Lower leg skin (tissue), 4 donors: ENCODE measurements at regions not wholly inside any gene's neighbourhood (a gene's known extent, or its start where the extent isn't known, plus 50 kb on each side); places are given as distances from the start of the nearest gene placed in this dataset.

Experiments
- DNase-seq, 2 donors: peaks; one replicate each; pipeline ENCODE4 v3.0.0-alpha.2; 2019; ENCODE audit warnings: low spot score in 2 of 2
- H3K4me3 ChIP-seq: fragments of 200-600 bp; sonication (generic); 2 replicates; pipeline ENCODE4 v1.5.1; 2017; ENCODE audit warnings: mild to moderate bottlenecking, low read depth; ENCODE audit not compliant: poor library complexity, severe bottlenecking
- POLR2A ChIP-seq, 2 donors: fragments of 450-650 bp; IDR thresholded peaks; one replicate each; pipeline ENCODE4 v1.6.1; 2016 to 2017; ENCODE audit warnings: antibody characterized with exemption in 2 of 2, mild to moderate bottlenecking in 1 of 2, moderate library complexity in 1 of 2
- WGBS, 2 donors: methylation state at CpG; one replicate each; pipeline ENCODE4 v1.1.5; 2018; 5-methylcytosine and 5-hydroxymethylcytosine counted together
- intact Hi-C: fragments of 100-400 bp; cut with DNase I; formaldehyde crosslinking; loops from one replicate; pipeline ENCODE4 v1.15.0; 2023; ENCODE audit warnings: low total_unique reads
- TF ChIP-seq, protein P1 (sequence below), 3 donors: fragments of 450-650 bp; IDR thresholded peaks; one replicate each; pipeline ENCODE4 v1.5.1; 2016; ENCODE audit warnings: antibody characterized with exemption in 3 of 3, mild to moderate bottlenecking in 3 of 3, moderate library complexity in 2 of 3

DNA sequence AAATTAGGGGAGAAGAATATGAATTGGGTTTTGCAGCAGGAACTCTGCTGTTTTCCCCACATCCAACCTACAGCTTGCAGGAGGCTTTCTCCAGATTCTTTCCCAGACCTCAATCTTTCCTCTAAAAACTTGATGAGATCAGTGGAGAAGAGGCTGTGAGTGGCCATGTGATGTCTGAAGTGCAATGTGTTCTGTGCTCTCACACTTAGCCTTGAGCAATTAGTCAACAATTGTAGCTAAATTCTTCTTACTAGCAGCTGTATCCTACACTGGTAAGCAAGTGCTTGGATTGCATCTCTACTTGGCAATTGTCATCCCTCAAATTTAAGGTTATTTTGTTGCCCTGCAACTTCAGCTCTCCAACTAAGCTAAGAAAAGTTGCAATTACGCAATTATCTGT is 807.3 kb upstream of the RGS18 start:
- TF ChIP-seq POLR2A (IDR thresholded peaks at IDR 0.05) = no peak
- TF ChIP-seq, protein P1, sequence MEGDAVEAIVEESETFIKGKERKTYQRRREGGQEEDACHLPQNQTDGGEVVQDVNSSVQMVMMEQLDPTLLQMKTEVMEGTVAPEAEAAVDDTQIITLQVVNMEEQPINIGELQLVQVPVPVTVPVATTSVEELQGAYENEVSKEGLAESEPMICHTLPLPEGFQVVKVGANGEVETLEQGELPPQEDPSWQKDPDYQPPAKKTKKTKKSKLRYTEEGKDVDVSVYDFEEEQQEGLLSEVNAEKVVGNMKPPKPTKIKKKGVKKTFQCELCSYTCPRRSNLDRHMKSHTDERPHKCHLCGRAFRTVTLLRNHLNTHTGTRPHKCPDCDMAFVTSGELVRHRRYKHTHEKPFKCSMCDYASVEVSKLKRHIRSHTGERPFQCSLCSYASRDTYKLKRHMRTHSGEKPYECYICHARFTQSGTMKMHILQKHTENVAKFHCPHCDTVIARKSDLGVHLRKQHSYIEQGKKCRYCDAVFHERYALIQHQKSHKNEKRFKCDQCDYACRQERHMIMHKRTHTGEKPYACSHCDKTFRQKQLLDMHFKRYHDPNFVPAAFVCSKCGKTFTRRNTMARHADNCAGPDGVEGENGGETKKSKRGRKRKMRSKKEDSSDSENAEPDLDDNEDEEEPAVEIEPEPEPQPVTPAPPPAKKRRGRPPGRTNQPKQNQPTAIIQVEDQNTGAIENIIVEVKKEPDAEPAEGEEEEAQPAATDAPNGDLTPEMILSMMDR (IDR thresholded peaks at IDR 0.05) = no peak
- no peak for DNase-seq
- intact Hi-C loops = no loop called here
- WGBS, 2 donors = 0 to 2% methylated on average over 1 of the region's 1 CpG
- H3K4me3 ChIP-seq = no peak overlapping the region

DNA sequence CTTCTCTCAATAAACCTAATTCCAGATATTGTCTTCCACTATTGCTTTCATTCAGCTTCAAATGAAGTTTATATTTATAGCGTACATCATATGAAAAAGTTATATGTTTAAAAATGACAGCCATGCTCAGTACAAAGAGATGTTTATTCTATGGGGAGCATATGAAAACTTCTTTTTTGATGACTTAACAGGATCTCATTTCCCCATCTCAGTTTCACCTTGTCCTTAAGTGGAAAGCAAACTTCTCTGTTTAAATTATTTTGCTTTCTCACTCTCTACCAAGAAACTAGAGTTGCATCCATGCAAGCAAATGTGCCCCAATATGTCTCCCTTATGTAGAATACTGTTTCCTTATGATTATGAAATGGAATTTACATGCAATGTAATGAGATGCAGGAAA is 799.5 kb upstream of the RGS18 start:
- DNase-seq = no peak
- no peak overlapping the region for H3K4me3 ChIP-seq
- TF ChIP-seq, protein P1 (IDR thresholded peaks at IDR 0.05) = no peak
- no peak for TF ChIP-seq POLR2A (IDR thresholded peaks at IDR 0.05)
- WGBS, 2 donors = 82 to 88% methylated on average over 1 of the region's 1 CpG
- intact Hi-C loops = no loop called here

DNA sequence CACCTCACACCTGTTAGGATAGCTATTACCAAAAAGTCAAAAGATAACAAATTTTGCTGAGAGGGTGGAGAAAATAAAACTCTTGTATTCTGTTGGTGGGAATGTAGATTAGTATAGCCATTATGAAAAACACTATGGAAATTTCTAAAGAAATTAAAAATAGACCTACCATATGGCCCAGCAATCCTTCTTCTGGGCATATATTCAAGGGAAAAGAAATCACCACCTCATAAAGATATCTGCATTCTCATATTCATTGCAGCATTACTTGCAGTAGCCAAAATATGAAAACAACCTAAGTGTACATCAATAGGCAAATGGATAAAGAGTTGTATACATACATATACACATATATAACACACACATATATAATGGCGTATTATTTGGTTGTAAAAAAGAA is 791.6 kb upstream of the RGS18 start:
- 90 to 100% methylated on average over 1 of the region's 1 CpG for WGBS, 2 donors
- intact Hi-C loops = no loop called here

DNA sequence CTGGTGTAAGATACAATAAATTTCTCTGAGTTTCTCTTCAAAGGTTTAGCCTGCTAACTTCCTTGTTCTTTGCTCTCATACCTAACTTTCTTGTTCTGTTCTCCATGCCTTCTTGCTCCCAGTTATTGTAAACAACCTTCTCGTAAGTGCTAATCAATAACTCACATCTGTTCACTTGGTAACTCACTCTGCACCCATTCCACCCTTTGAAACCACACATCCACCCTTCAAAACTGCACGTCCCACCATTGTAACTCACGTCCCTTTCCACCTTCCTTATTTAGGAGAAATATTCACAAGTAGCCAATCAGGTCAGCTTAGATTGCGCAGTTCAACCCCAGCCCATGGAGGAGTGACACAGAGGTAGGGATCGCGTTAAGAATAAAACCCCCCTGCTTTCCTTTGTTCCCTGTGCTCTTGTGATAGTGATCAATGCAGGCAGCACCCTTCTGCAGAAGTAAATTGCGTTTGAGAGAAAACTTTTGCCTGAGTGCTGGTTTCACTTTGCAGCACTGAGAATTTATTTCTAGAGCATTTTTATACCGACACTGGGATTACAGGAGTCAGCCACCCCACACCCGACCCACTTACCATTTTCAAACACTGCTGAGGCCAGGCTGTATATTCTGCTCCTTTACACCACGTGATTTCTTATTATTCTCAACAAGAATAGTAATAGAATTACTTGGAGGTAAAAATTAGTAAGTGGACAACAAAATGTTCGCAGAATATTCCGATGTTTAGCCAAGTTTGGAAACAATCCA is 789.2 kb upstream of the RGS18 start:
- H3K4me3 ChIP-seq = no peak overlapping the region
- TF ChIP-seq POLR2A (IDR thresholded peaks at IDR 0.05) = no peak
- TF ChIP-seq, protein P1 (IDR thresholded peaks at IDR 0.05) = no peak
- intact Hi-C loops = no loop called here
- DNase-seq = no peak
- whole genome bisulfite sequencing, 2 donors = 66 to 72% methylated on average over 12 of the region's 12 CpGs

More for the DNA sequence above, 791.6 kb upstream of the RGS18 start:
- TF ChIP-seq POLR2A (IDR thresholded peaks at IDR 0.05) = no peak
- TF ChIP-seq, protein P1 (IDR thresholded peaks at IDR 0.05) = no peak
- H3K4me3 ChIP-seq = no peak overlapping the region
- DNase-seq = no peak

DNA sequence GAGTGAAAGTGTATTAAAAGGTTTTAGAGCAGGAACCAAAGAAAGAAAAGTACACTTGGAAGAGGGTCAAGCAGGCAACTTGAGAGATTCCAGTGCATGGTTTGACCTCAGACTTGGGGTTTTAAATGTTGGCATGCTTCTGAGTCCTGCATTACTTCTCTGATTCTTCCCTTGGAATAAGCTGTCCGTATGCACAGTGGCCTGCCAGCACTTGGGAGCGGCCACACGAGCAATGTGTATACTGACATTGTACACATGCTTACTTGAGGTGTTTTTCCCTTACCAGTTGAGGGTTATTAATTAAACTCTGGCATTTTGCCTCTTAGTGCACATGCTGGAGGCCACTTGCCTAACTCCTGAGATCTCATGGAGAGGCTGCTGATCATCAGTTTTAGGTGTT is 786.6 kb upstream of the RGS18 start:
- TF ChIP-seq, protein P1 (IDR thresholded peaks at IDR 0.05) = no peak
- TF ChIP-seq POLR2A (IDR thresholded peaks at IDR 0.05) = no peak

DNA sequence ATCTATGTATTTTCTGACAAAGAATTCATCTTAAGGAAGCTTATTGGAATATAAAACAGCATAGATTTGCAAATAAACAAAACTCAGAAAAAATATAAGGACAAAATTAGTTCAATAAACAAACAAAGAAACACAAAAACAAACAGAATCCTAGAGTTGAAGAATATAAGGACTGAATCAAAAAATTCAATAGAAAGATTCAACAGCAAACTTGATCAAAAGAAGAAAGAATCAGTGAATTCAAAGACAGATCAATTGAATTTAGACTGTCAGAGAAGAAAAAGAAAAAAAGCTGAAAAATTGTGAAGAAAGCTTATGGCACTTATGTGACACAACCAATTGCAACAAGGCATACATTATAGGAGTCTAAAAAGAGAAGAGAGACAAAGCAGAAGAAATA is 770.0 kb upstream of the RGS18 start:
- no peak overlapping the region for H3K4me3 ChIP-seq
- TF ChIP-seq, protein P1 (IDR thresholded peaks at IDR 0.05) = no peak
- TF ChIP-seq POLR2A (IDR thresholded peaks at IDR 0.05) = no peak
- no peak for DNase-seq
- intact Hi-C loops = no loop called here

More for the DNA sequence above, 786.6 kb upstream of the RGS18 start:
- intact Hi-C loops = no loop called here
- no peak for DNase-seq
- no peak overlapping the region for H3K4me3 ChIP-seq
- 79 to 80% methylated on average over 3 of the region's 3 CpGs for WGBS, 2 donors
